Trophoblast cell (in vitro differentiated cells and primary cell): ENCODE measurements at regions not wholly inside any gene's neighbourhood (a gene's known extent, or its start where the extent isn't known, plus 50 kb on each side); places are given as distances from the start of the nearest gene placed in this dataset.

ENCODE experiments used
- DNase-seq, 2 donors: peaks; one replicate each; pipeline ENCODE4 v3.0.0-alpha.2; 2016
- H2AFZ ChIP-seq: 2 replicates; pipeline ENCODE4 v1.6.1; 2013; ENCODE audit warnings: low read length, moderate library complexity, mild to moderate bottlenecking; ENCODE audit not compliant: insufficient read depth, poor library complexity
- H2AK5ac ChIP-seq: 2 replicates; pipeline ENCODE4 v1.6.1; 2013; ENCODE audit warnings: mild to moderate bottlenecking, low read length
- H2BK120ac ChIP-seq: 2 replicates; pipeline ENCODE4 v1.6.1; 2013; ENCODE audit warnings: low read length, mild to moderate bottlenecking, moderate library complexity; ENCODE audit not compliant: insufficient read depth, poor library complexity
- H2BK12ac ChIP-seq: 2 replicates; pipeline ENCODE4 v1.6.1; 2013; ENCODE audit warnings: mild to moderate bottlenecking, low read length, moderate library complexity
- H2BK5ac ChIP-seq: 2 replicates; pipeline ENCODE4 v1.6.1; 2013; ENCODE audit warnings: low read length, low read depth, moderate library complexity, mild to moderate bottlenecking; ENCODE audit not compliant: poor library complexity
- H3K14ac ChIP-seq: 2 replicates; pipeline ENCODE4 v1.6.1; 2013; ENCODE audit warnings: mild to moderate bottlenecking, low read length
- H3K18ac ChIP-seq: 2 replicates; pipeline ENCODE4 v1.6.1; 2013; ENCODE audit warnings: mild to moderate bottlenecking, low read length
- H3K23ac ChIP-seq: 2 replicates; pipeline ENCODE4 v1.6.1; 2013; ENCODE audit warnings: low read length
- H3K27ac ChIP-seq: 2 replicates; pipeline ENCODE4 v1.5.1; 2013; ENCODE audit warnings: low read depth, mild to moderate bottlenecking, inconsistent platforms, low read length, moderate library complexity
- H3K27me3 ChIP-seq: 2 replicates; pipeline ENCODE4 v1.6.1; 2013; ENCODE audit warnings: inconsistent platforms, mild to moderate bottlenecking, low read length, moderate library complexity; ENCODE audit not compliant: insufficient read depth
- H3K36me3 ChIP-seq, 2 experiments: 1 replicate in 1 of 2; 2 replicates in 1 of 2; pipeline ENCODE4 v1.6.1; 2013; ENCODE audit warnings: low read length in 2 of 2, mild to moderate bottlenecking in 2 of 2, moderate library complexity in 1 of 2; ENCODE audit not compliant: insufficient read depth in 2 of 2, control insufficient read depth in 1 of 2
- H3K4ac ChIP-seq: 2 replicates; pipeline ENCODE4 v1.6.1; 2013; ENCODE audit warnings: low read depth, mild to moderate bottlenecking, low read length, moderate library complexity
- H3K4me1 ChIP-seq, 2 experiments: 1 replicate in 1 of 2; 2 replicates in 1 of 2; pipeline ENCODE4 v1.6.1; 2013; ENCODE audit warnings: low read length in 2 of 2, mild to moderate bottlenecking in 2 of 2, moderate library complexity in 1 of 2; ENCODE audit not compliant: insufficient read depth in 2 of 2, control insufficient read depth in 1 of 2
- H3K4me2 ChIP-seq: 2 replicates; pipeline ENCODE4 v1.6.1; 2013; ENCODE audit warnings: inconsistent platforms, mild to moderate bottlenecking, low read length, moderate library complexity
- H3K4me3 ChIP-seq: 2 replicates; pipeline ENCODE4 v1.5.1; 2013; ENCODE audit warnings: mild to moderate bottlenecking, low read depth, low read length, inconsistent platforms
- H3K79me1 ChIP-seq: one replicate; pipeline ENCODE4 v1.6.1; 2013; ENCODE audit warnings: low read length
- H3K79me2 ChIP-seq: 2 replicates; pipeline ENCODE4 v1.6.1; 2013; ENCODE audit warnings: low read length, mild to moderate bottlenecking; ENCODE audit not compliant: control insufficient read depth, insufficient read depth, poor library complexity
- H3K9ac ChIP-seq: 2 replicates; pipeline ENCODE4 v1.6.1; 2013; ENCODE audit warnings: mild to moderate bottlenecking, low read length
- H3K9me3 ChIP-seq: 2 replicates; pipeline ENCODE4 v1.6.1; 2013; ENCODE audit warnings: low read depth, mild to moderate bottlenecking, control low read depth, inconsistent platforms, low read length; ENCODE audit not compliant: insufficient read depth
- H4K12ac ChIP-seq: 2 replicates; pipeline ENCODE4 v1.6.1; 2013; ENCODE audit warnings: low read depth, mild to moderate bottlenecking, low read length, moderate library complexity
- H4K8ac ChIP-seq: 2 replicates; pipeline ENCODE4 v1.6.1; 2013; ENCODE audit warnings: low read depth, mild to moderate bottlenecking, low read length, moderate library complexity
- H4K91ac ChIP-seq: one replicate; pipeline ENCODE4 v1.6.1; 2013; ENCODE audit warnings: low read depth, mild to moderate bottlenecking, low read length, moderate library complexity
- WGBS: extraction: QIAGEN DNeasy Blood & Tissue Kit; methylation state at CpG from one replicate; pipeline ENCODE4 v1.1.7; 2013; ENCODE audit warnings: missing lambda C conversion rate; ENCODE audit not compliant: insufficient read length, insufficient coverage; ENCODE audit errors: extremely low coverage; 5-methylcytosine and 5-hydroxymethylcytosine counted together

DNA sequence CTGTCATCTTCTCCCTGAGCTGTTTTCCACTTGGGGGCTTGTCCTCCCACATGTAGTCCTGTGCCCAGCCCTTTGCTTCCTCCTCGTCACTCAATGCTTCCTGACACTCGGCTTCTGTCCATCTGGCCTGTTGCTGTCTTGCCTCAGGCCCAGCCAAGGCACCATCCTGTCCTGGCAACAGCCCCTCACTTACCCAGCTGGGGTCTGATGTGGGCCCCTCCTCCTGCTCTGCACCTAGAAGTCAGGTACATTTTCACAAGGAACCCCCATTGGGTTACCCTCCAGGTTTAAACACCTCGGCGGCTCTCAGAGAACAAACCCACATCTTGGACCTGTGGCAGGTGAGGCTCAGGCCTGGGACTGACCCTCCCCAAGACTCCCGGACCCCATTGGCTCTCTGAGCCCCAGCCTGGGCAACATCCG, 784.8 kb downstream of the TBC1D22A start:
- Histone ChIP-seq H3K79me1 (no peaks in the 10 kb centered on the region), H2BK120ac (no peak overlapping the region), H3K27ac (no peak overlapping the region), H3K36me3 (no peaks in the 10 kb centered on the region), H3K79me2 (no peaks in the 10 kb centered on the region), H3K14ac (no peak overlapping the region), H3K9me3 (peaks cover 72% of the 10 kb centered on the region), H2AK5ac (no peak overlapping the region), H4K12ac (no peak overlapping the region), H3K4me2 (no peak overlapping the region), H4K91ac (no peak overlapping the region), H3K23ac (no peak overlapping the region), H2AFZ (no peak overlapping the region), H3K4ac (no peak overlapping the region), H4K8ac (no peak overlapping the region), H2BK12ac (no peak overlapping the region), H3K4me3 (peak overlapping the region; percentile 56), H2BK5ac (no peak overlapping the region), H3K9ac (no peak overlapping the region), H3K18ac (no peak overlapping the region), H3K27me3 (no peaks in the 10 kb centered on the region), H3K4me1 (no peaks in the 10 kb centered on the region)
- DNase-seq = no peak
- no CpG with 5 or more reads among the region's 6 CpGs for WGBS

DNA sequence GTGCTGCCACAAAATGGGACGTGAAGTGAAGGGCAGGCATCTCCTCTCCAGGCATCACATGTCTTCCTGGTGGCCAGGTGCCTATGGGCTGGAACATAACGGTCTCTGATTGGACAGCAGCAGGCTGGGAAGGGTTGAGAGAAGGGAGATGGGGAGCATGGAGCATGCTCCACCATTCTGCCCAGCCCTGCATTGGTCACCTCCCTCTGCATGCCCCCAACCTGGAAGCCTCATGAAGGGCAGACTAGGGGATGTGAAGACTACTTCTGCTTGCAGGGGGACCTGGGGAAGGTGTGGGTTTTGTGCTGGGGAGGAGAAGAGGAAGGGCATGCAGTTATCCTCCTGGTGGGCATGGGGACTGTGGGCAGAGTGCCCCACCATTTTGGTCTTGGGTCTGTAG, 782.2 kb downstream of the TBC1D22A start:
- Histone ChIP-seq H2BK12ac (no peak overlapping the region), H2BK5ac (no peak overlapping the region)
- WGBS = no CpG with 5 or more reads among the region's 2 CpGs

DNA sequence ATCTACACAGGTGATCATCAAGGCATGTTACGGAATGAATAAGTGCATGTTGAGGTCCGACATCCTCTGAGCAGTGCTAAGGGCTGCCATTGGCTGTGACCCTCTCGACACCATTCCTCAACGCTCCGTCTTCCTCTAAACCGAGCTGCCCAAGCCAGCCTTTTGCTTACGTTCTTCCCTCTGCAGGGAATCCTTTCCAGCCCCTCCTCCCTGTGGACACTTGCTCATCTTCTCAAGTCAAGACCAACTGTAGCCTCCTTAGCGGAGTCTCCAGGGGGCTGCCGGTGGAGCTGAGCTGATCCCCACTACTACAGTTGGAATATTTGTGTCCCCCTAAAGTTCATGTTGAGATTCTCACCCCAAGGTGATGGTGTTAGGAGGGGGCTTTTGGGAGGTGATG, 781.0 kb downstream of the TBC1D22A start:
- H3K79me2 ChIP-seq = no peaks in the 10 kb centered on the region
- H3K9ac ChIP-seq = no peak overlapping the region
- H4K91ac ChIP-seq = no peak overlapping the region
- no peak overlapping the region for H2AFZ ChIP-seq
- no peak overlapping the region for H2BK120ac ChIP-seq
- H3K36me3 ChIP-seq = no peaks in the 10 kb centered on the region
- no peak overlapping the region for H4K12ac ChIP-seq
- WGBS = no CpG with 5 or more reads among the region's 9 CpGs
- H3K18ac ChIP-seq = no peak overlapping the region
- H2AK5ac ChIP-seq = no peak overlapping the region
- no peaks in the 10 kb centered on the region for H3K4me1 ChIP-seq
- no peak overlapping the region for H3K23ac ChIP-seq
- no peak overlapping the region for H3K14ac ChIP-seq
- no peak overlapping the region for H3K27ac ChIP-seq
- DNase-seq = no peak
- no peaks in the 10 kb centered on the region for H3K27me3 ChIP-seq
- no peak overlapping the region for H2BK5ac ChIP-seq
- H4K8ac ChIP-seq = no peak overlapping the region
- H3K4ac ChIP-seq = no peak overlapping the region
- H3K9me3 ChIP-seq = peaks cover 52% of the 10 kb centered on the region
- H3K79me1 ChIP-seq = no peaks in the 10 kb centered on the region
- no peak overlapping the region for H3K4me2 ChIP-seq
- no peak overlapping the region for H2BK12ac ChIP-seq
- H3K4me3 ChIP-seq = peak overlapping the region; percentile 53

More for the DNA sequence above, 782.2 kb downstream of the TBC1D22A start:
- H3K4me2 ChIP-seq = no peak overlapping the region
- no peaks in the 10 kb centered on the region for H3K4me1 ChIP-seq
- H2AK5ac ChIP-seq = no peak overlapping the region
- no peak overlapping the region for H3K23ac ChIP-seq
- H3K27me3 ChIP-seq = no peaks in the 10 kb centered on the region
- DNase-seq = no peak
- no peak overlapping the region for H2BK120ac ChIP-seq
- no peak overlapping the region for H4K91ac ChIP-seq
- no peaks in the 10 kb centered on the region for H3K79me1 ChIP-seq
- H4K8ac ChIP-seq = no peak overlapping the region
- no peaks in the 10 kb centered on the region for H3K79me2 ChIP-seq
- no peak overlapping the region for H3K27ac ChIP-seq
- no peaks in the 10 kb centered on the region for H3K36me3 ChIP-seq
- H3K4ac ChIP-seq = no peak overlapping the region
- H3K9ac ChIP-seq = no peak overlapping the region
- H3K9me3 ChIP-seq = peaks cover 55% of the 10 kb centered on the region
- H3K4me3 ChIP-seq = no peak overlapping the region
- no peak overlapping the region for H4K12ac ChIP-seq
- H3K14ac ChIP-seq = no peak overlapping the region
- no peak overlapping the region for H2AFZ ChIP-seq
- no peak overlapping the region for H3K18ac ChIP-seq

DNA sequence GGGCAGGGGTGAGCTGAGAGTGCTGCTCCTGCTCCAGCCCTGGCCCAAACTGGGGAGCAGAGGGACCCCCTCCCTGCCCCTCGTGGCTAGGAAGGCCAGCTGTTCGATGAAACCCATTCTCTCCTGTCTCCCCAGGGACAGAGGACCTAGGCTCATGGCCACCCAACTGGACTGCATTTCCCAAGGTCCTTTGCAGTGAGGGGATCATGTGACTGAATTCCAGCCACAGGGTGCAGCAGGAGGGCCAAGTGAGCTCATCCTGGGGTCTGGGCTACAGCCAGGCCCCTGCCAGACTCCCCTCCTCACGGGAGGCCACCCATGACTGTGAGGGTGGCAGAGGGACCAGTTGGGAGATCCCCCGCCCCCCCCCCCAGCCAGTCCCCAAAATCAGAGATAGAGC, 777.6 kb downstream of the TBC1D22A start:
- DNase-seq = no peak
- Histone ChIP-seq H2BK5ac (no peak overlapping the region), H4K8ac (no peak overlapping the region), H3K36me3 (no peaks in the 10 kb centered on the region), H2BK120ac (no peak overlapping the region), H4K12ac (no peak overlapping the region), H3K27me3 (no peaks in the 10 kb centered on the region), H3K9me3 (peaks cover 37% of the 10 kb centered on the region), H2AFZ (no peak overlapping the region), H3K4ac (no peak overlapping the region), H3K79me1 (no peaks in the 10 kb centered on the region), H2AK5ac (no peak overlapping the region), H3K4me2 (no peak overlapping the region), H3K27ac (no peak overlapping the region), H3K79me2 (no peaks in the 10 kb centered on the region), H3K14ac (no peak overlapping the region), H2BK12ac (no peak overlapping the region), H3K23ac (no peak overlapping the region), H3K18ac (no peak overlapping the region), H3K4me1 (no peaks in the 10 kb centered on the region), H3K9ac (no peak overlapping the region), H3K4me3 (peak overlapping the region; percentile 34), H4K91ac (no peak overlapping the region)
- no CpG with 5 or more reads among the region's 4 CpGs for WGBS
